Activated naive CD4-positive, alpha-beta T cell treated with anti-CD3 and anti-CD28 coated beads for 36 hours (primary cell): ENCODE measurements at regions not wholly inside any gene's neighbourhood (a gene's known extent, or its start where the extent isn't known, plus 50 kb on each side); places are given as distances from the start of the nearest gene placed in this dataset.

Experiments used
- CTCF ChIA-PET: fragments of 350-600 bp; sonication (Branson Sonifier 250); formaldehyde crosslinking; loops from one replicate; lab custom pipeline; 2021; ENCODE audit warnings: antibody characterized with exemption; lab: Charles Lee
- DNase-seq: peaks from one replicate; pipeline ENCODE4 v3.0.0-alpha.2; 2020
- H3K27ac Mint-ChIP-seq: one replicate; pipeline ENCODE4 v1.8.0; 2021; ENCODE audit warnings: mild to moderate bottlenecking, mixed read lengths
- H3K27me3 Mint-ChIP-seq: one replicate; pipeline ENCODE4 v1.8.0; 2021; ENCODE audit warnings: low read depth, mixed read lengths
- H3K36me3 Mint-ChIP-seq: one replicate; pipeline ENCODE4 v1.8.0; 2021; ENCODE audit warnings: low read depth, mixed read lengths
- H3K4me1 Mint-ChIP-seq: one replicate; pipeline ENCODE4 v1.8.0; 2021; ENCODE audit warnings: low read depth, mixed read lengths
- H3K4me3 Mint-ChIP-seq: one replicate; pipeline ENCODE4 v1.8.0; 2021; ENCODE audit warnings: mild to moderate bottlenecking, moderate library complexity, mixed read lengths
- H3K9me3 Mint-ChIP-seq: one replicate; pipeline ENCODE4 v1.8.0; 2021; ENCODE audit warnings: mixed read lengths
- intact Hi-C: fragments of 100-400 bp; cut with micrococcal nuclease; formaldehyde crosslinking; loops from one replicate; pipeline ENCODE4 v1.15.1; 2023

- intact Hi-C loops: no loop called here
- no peak overlapping the region for H3K27ac Mint-ChIP-seq
- H3K27me3 Mint-ChIP-seq: no peaks in the 10 kb centered on the region
- H3K36me3 Mint-ChIP-seq: no peaks in the 10 kb centered on the region
- no peak for DNase-seq
- CTCF ChIA-PET: interaction anchor here (0.6 kb wide), 1 partner anchor 9 kb away, joined by 3 read pairs; no protein-coding TSS in a partner anchor
- H3K9me3 Mint-ChIP-seq: no peaks in the 10 kb centered on the region
- no peaks in the 10 kb centered on the region for H3K4me1 Mint-ChIP-seq
- H3K4me3 Mint-ChIP-seq: no peak overlapping the region
These were observed 150.2 kb upstream of the UNC5B start for GRCh38 chr10:71062156-71062555.

- Mint-ChIP-seq H3K4me3 (no peak overlapping the region), H3K4me1 (no peaks in the 10 kb centered on the region), H3K36me3 (no peaks in the 10 kb centered on the region), H3K27me3 (no peaks in the 10 kb centered on the region), H3K9me3 (no peaks in the 10 kb centered on the region), H3K27ac (no peak overlapping the region)
- intact Hi-C loops: no loop called here
- DNase-seq: no peak
- CTCF ChIA-PET: no interaction called here
These were observed 149.0 kb upstream of the UNC5B start for GRCh38 chr10:71063401-71063800.

GRCh38 chr10:71064413-71065118, 147.8 kb upstream of the UNC5B start:
- Mint-ChIP-seq H3K4me3 (no peak overlapping the region), H3K9me3 (no peaks in the 10 kb centered on the region), H3K36me3 (no peaks in the 10 kb centered on the region), H3K27me3 (no peaks in the 10 kb centered on the region), H3K4me1 (no peaks in the 10 kb centered on the region), H3K27ac (no peak overlapping the region)
- intact Hi-C loops: no loop called here
- CTCF ChIA-PET: interaction anchor here (1.2 kb wide), 1 partner anchor 139 kb away, joined by 4 read pairs; no protein-coding TSS in a partner anchor
- no peak for DNase-seq

GRCh38 chr10:71065659-71066058, 146.7 kb upstream of the UNC5B start:
- Mint-ChIP-seq H3K27ac (no peak overlapping the region), H3K36me3 (no peaks in the 10 kb centered on the region), H3K4me1 (no peaks in the 10 kb centered on the region), H3K4me3 (no peak overlapping the region), H3K27me3 (no peaks in the 10 kb centered on the region), H3K9me3 (no peaks in the 10 kb centered on the region)
- CTCF ChIA-PET: no interaction called here
- DNase-seq: no peak
- intact Hi-C loops: no loop called here

GRCh38 chr10:71066600-71066999, 145.8 kb upstream of the UNC5B start:
- CTCF ChIA-PET: no interaction called here
- Mint-ChIP-seq H3K4me1 (no peaks in the 10 kb centered on the region), H3K36me3 (no peaks in the 10 kb centered on the region), H3K27ac (no peak overlapping the region), H3K4me3 (no peak overlapping the region), H3K27me3 (no peaks in the 10 kb centered on the region), H3K9me3 (no peaks in the 10 kb centered on the region)
- DNase-seq: no peak
- intact Hi-C loops: no loop called here

- CTCF ChIA-PET: no interaction called here
- no peaks in the 10 kb centered on the region for H3K36me3 Mint-ChIP-seq
- no peak overlapping the region for H3K27ac Mint-ChIP-seq
- H3K9me3 Mint-ChIP-seq: no peaks in the 10 kb centered on the region
- H3K4me3 Mint-ChIP-seq: no peak overlapping the region
- DNase-seq: no peak
- intact Hi-C loops: no loop called here
- H3K4me1 Mint-ChIP-seq: no peaks in the 10 kb centered on the region
- no peaks in the 10 kb centered on the region for H3K27me3 Mint-ChIP-seq
These were observed 145.2 kb upstream of the UNC5B start for GRCh38 chr10:71067098-71067740.

- Mint-ChIP-seq H3K4me3 (no peak overlapping the region), H3K9me3 (no peaks in the 10 kb centered on the region)
These were observed 143.5 kb upstream of the UNC5B start for GRCh38 chr10:71068861-71069271.

GRCh38 chr10:71069909-71070666, 142.3 kb upstream of the UNC5B start:
- no peak for DNase-seq
- CTCF ChIA-PET: no interaction called here
- no peak overlapping the region for H3K4me3 Mint-ChIP-seq
- H3K9me3 Mint-ChIP-seq: no peaks in the 10 kb centered on the region
- no peaks in the 10 kb centered on the region for H3K36me3 Mint-ChIP-seq
- H3K4me1 Mint-ChIP-seq: no peaks in the 10 kb centered on the region
- H3K27ac Mint-ChIP-seq: no peak overlapping the region
- H3K27me3 Mint-ChIP-seq: no peaks in the 10 kb centered on the region
- intact Hi-C loops: no loop called here

More at GRCh38 chr10:71068861-71069271, 143.5 kb upstream of the UNC5B start:
- intact Hi-C loops: no loop called here
- Mint-ChIP-seq H3K27me3 (no peaks in the 10 kb centered on the region), H3K4me1 (no peaks in the 10 kb centered on the region), H3K27ac (no peak overlapping the region), H3K36me3 (no peaks in the 10 kb centered on the region)
- CTCF ChIA-PET: no interaction called here
- DNase-seq: no peak

- no peaks in the 10 kb centered on the region for H3K27me3 Mint-ChIP-seq
- no peaks in the 10 kb centered on the region for H3K36me3 Mint-ChIP-seq
- H3K27ac Mint-ChIP-seq: no peak overlapping the region
- CTCF ChIA-PET: no interaction called here
- intact Hi-C loops: no loop called here
- H3K4me1 Mint-ChIP-seq: no peaks in the 10 kb centered on the region
- no peak overlapping the region for H3K4me3 Mint-ChIP-seq
- DNase-seq: no peak
- H3K9me3 Mint-ChIP-seq: no peaks in the 10 kb centered on the region
These were observed 141.6 kb upstream of the UNC5B start for GRCh38 chr10:71070741-71071140.

GRCh38 chr10:71072131-71072822, 140.1 kb upstream of the UNC5B start:
- Mint-ChIP-seq H3K9me3 (no peaks in the 10 kb centered on the region), H3K36me3 (no peaks in the 10 kb centered on the region), H3K27me3 (no peaks in the 10 kb centered on the region), H3K4me3 (no peak overlapping the region), H3K4me1 (no peaks in the 10 kb centered on the region), H3K27ac (no peak overlapping the region)
- CTCF ChIA-PET: no interaction called here
- intact Hi-C loops: no loop called here
- no peak for DNase-seq

- no peak overlapping the region for H3K27ac Mint-ChIP-seq
- H3K27me3 Mint-ChIP-seq: no peaks in the 10 kb centered on the region
- H3K36me3 Mint-ChIP-seq: no peaks in the 10 kb centered on the region
- H3K4me1 Mint-ChIP-seq: no peaks in the 10 kb centered on the region
- CTCF ChIA-PET: no interaction called here
- intact Hi-C loops: no loop called here
- no peaks in the 10 kb centered on the region for H3K9me3 Mint-ChIP-seq
- no peak overlapping the region for H3K4me3 Mint-ChIP-seq
- DNase-seq: no peak
These were observed 139.6 kb upstream of the UNC5B start for GRCh38 chr10:71072823-71073210.

- no peaks in the 10 kb centered on the region for H3K27me3 Mint-ChIP-seq
- H3K9me3 Mint-ChIP-seq: no peaks in the 10 kb centered on the region
- H3K27ac Mint-ChIP-seq: no peak overlapping the region
- no peak for DNase-seq
- CTCF ChIA-PET: no interaction called here
- intact Hi-C loops: no loop called here
- no peaks in the 10 kb centered on the region for H3K36me3 Mint-ChIP-seq
- H3K4me3 Mint-ChIP-seq: no peak overlapping the region
- no peaks in the 10 kb centered on the region for H3K4me1 Mint-ChIP-seq
These were observed 138.8 kb upstream of the UNC5B start for GRCh38 chr10:71073451-71074175.
